HepG2 (cell line): ENCODE measurements at regions not wholly inside any gene's neighbourhood (a gene's known extent, or its start where the extent isn't known, plus 50 kb on each side); places are given as distances from the start of the nearest gene placed in this dataset.

Experiments
- ATAC-seq: fragments of 200-7000 bp; cut with Tn5 transposase; 3 replicates; pipeline ENCODE4 v1.9.1; 2020; ENCODE audit warnings: mild to moderate bottlenecking, moderate library complexity
- BruUV-seq: library from RNA; stranded (reverse); fragments of 400-500 nt; replicated peaks from 2 replicates; lab custom pipeline; 2021; lab: Mats Ljungman, UMichigan
- CTCF ChIA-PET: fragments of 300-600 bp; formaldehyde crosslinking; extraction: SDS; loops from one replicate; lab custom pipeline; 2021; ENCODE audit warnings: low total read pairs, inconsistent platforms, low intra/inter-chr PET ratio; lab: Yijun Ruan, JAX
- POLR2A ChIA-PET: fragments of 350-600 bp; sonication (Branson Sonifier 250); formaldehyde crosslinking; loops from one replicate; lab custom pipeline; 2020; ENCODE audit warnings: antibody characterized with exemption, inconsistent platforms; lab: Yijun Ruan, JAX
- DNase-seq: peaks from one replicate; pipeline ENCODE4 v3.0.0-alpha.2; 2015; ENCODE audit warnings: low spot score
- FAIRE-seq: peaks from 3 replicates; lab custom pipeline; 2011; peaks lifted over from hg19 to GRCh38; lab: Jason Lieb, UNC
- H2AFZ ChIP-seq: one replicate; pipeline ENCODE4 v1.6.1; 2011; ENCODE audit warnings: low read length, inconsistent platforms
- H3K27ac ChIP-seq: fragments of 300-600 bp; 3 replicates; pipeline ENCODE4 v1.8.0; 2011; ENCODE audit warnings: mixed run types, mild to moderate bottlenecking, mixed read lengths, low read length, inconsistent platforms; ENCODE audit not compliant: insufficient read depth; ENCODE audit errors: extremely low read length
- H3K27me3 ChIP-seq, 2 experiments: fragments of 200-600 bp in 1 of 2; 2 replicates in 1 of 2; 3 replicates in 1 of 2; pipeline versions ENCODE4 v1.6.0 to v1.8.0; 2011; ENCODE audit warnings: low read length in 2 of 2, mild to moderate bottlenecking in 2 of 2, moderate library complexity in 2 of 2, inconsistent platforms in 1 of 2; ENCODE audit not compliant: insufficient read depth in 2 of 2, control insufficient read depth in 1 of 2
- H3K36me3 ChIP-seq, 2 experiments: fragments of 200-600 bp in 1 of 2; replicated peaks in 1 of 2; 2 replicates in 1 of 2; 3 replicates in 1 of 2; pipeline versions ENCODE4 v1.5.1 to v1.8.0; 2011; ENCODE audit warnings: low read length in 2 of 2, inconsistent platforms in 1 of 2; ENCODE audit not compliant: insufficient read depth in 2 of 2, control insufficient read depth in 1 of 2
- H3K4me1 ChIP-seq: 2 replicates; pipeline ENCODE4 v1.5.1; 2012; ENCODE audit warnings: low read length, inconsistent platforms; ENCODE audit not compliant: insufficient read depth
- H3K4me2 ChIP-seq: 2 replicates; pipeline ENCODE4 v1.6.0; 2011; ENCODE audit warnings: low read depth, low read length, inconsistent platforms
- H3K4me3 ChIP-seq, 3 experiments: fragments of 200-600 bp in 1 of 3; sonication (generic), shearing (Covaris generic) in 1 of 3; replicated peaks in 1 of 3; 2 replicates each; pipeline ENCODE4 v1.5.1; 2011 to 2016; ENCODE audit warnings: low read length in 3 of 3, inconsistent platforms in 2 of 3, low read depth in 2 of 3, mild to moderate bottlenecking in 2 of 3, control low read depth in 1 of 3, mixed read lengths in 1 of 3; ENCODE audit not compliant: insufficient read depth in 1 of 3
- H3K79me2 ChIP-seq: one replicate; pipeline ENCODE4 v1.6.1; 2011; ENCODE audit warnings: low read length, inconsistent platforms; ENCODE audit not compliant: insufficient read depth
- H3K9ac ChIP-seq: 2 replicates; pipeline ENCODE4 v1.6.0; 2011; ENCODE audit warnings: mild to moderate bottlenecking, low read depth, low read length, inconsistent platforms; ENCODE audit not compliant: insufficient read depth
- H3K9me3 ChIP-seq: 2 replicates; pipeline ENCODE4 v1.5.1; 2012; ENCODE audit warnings: mild to moderate bottlenecking, low read length
- H4K20me1 ChIP-seq: 2 replicates; pipeline ENCODE4 v1.6.0; 2011; ENCODE audit warnings: inconsistent platforms, mild to moderate bottlenecking, low read length, moderate library complexity; ENCODE audit not compliant: insufficient read depth
- DNMT1 ChIP-seq: sonication (generic); formaldehyde crosslinking; IDR thresholded peaks from 2 replicates; pipeline ENCODE4 v1.5.1; 2020; ENCODE audit warnings: mild to moderate bottlenecking, missing genetic modification reagents
- FOXA1 ChIP-seq, 2 experiments: fragments of 450-650 bp in 1 of 2; sonication (generic) in 1 of 2; formaldehyde crosslinking in 1 of 2; IDR thresholded peaks; 2 replicates each; pipeline versions ENCODE4 v1.4.0 to v1.6.1; 2016 to 2020; ENCODE audit warnings: missing genetic modification reagents in 1 of 2
- GLI4 ChIP-seq: sonication (generic); formaldehyde crosslinking; IDR thresholded peaks from 2 replicates; pipeline ENCODE4 v1.5.1; 2020; ENCODE audit warnings: missing genetic modification reagents, mild to moderate bottlenecking, moderate library complexity, borderline replicate concordance
- MLLT10 ChIP-seq: sonication (generic); formaldehyde crosslinking; IDR thresholded peaks from 2 replicates; pipeline ENCODE4 v1.4.0; 2020; ENCODE audit warnings: missing genetic modification reagents
- NRL ChIP-seq: sonication (generic); formaldehyde crosslinking; IDR thresholded peaks from 2 replicates; pipeline ENCODE4 v1.5.0; 2020; ENCODE audit warnings: missing genetic modification reagents, mild to moderate bottlenecking, moderate library complexity, borderline replicate concordance
- WIZ ChIP-seq: sonication (generic); formaldehyde crosslinking; IDR thresholded peaks from 2 replicates; pipeline ENCODE4 v1.5.1; 2020; ENCODE audit warnings: mild to moderate bottlenecking, missing genetic modification reagents
- ZBTB40 ChIP-seq, 2 experiments: fragments of 450-650 bp in 1 of 2; sonication (generic) in 1 of 2; formaldehyde crosslinking in 1 of 2; IDR thresholded peaks; 2 replicates each; pipeline versions ENCODE4 v1.6.1 to v1.8.0; 2016 to 2022; ENCODE audit warnings: antibody characterized with exemption in 1 of 2, mild to moderate bottlenecking in 1 of 2, missing genetic modification reagents in 1 of 2
- ZBTB7A ChIP-seq: sonication (generic); formaldehyde crosslinking; IDR thresholded peaks from 2 replicates; pipeline ENCODE4 v1.8.0; 2022; ENCODE audit warnings: mild to moderate bottlenecking, missing genetic modification reagents
- ZHX1 ChIP-seq: sonication (generic); formaldehyde crosslinking; IDR thresholded peaks from 2 replicates; pipeline ENCODE4 v1.8.1; 2022; ENCODE audit warnings: low read depth, mild to moderate bottlenecking, missing genetic modification reagents
- ZNF619 ChIP-seq: sonication (generic); formaldehyde crosslinking; IDR thresholded peaks from 2 replicates; pipeline ENCODE4 v1.4.0; 2020; ENCODE audit warnings: mild to moderate bottlenecking, missing genetic modification reagents
- ZSCAN22 ChIP-seq: sonication (generic); formaldehyde crosslinking; IDR thresholded peaks from 2 replicates; pipeline ENCODE4 v1.4.0; 2020; ENCODE audit warnings: mild to moderate bottlenecking, missing genetic modification reagents
- WGBS: methylation state at CpG from one replicate; pipeline ENCODE4 v1.1.6; 2017; ENCODE audit warnings: low lambda C conversion rate; 5-methylcytosine and 5-hydroxymethylcytosine counted together
- in situ Hi-C: cut with HindIII; loops from 2 replicates; pipeline ENCODE4 v1.10.0; 2017; ENCODE audit warnings: low pct_unique_long_range_greater_than_20kb; ENCODE audit not compliant: extremely low pct_ligation_motif_present
- intact Hi-C: fragments of 100-400 bp; cut with micrococcal nuclease; formaldehyde crosslinking; loops from one replicate; pipeline ENCODE4 v1.10.0; 2022; ENCODE audit not compliant: unreplicated experiment
- TF ChIP-seq, protein P1 (sequence below): sonication (generic); formaldehyde crosslinking; IDR thresholded peaks from 2 replicates; pipeline ENCODE4 v1.8.1; 2023; ENCODE audit warnings: missing genetic modification reagents, inconsistent platforms, borderline replicate concordance

DNA sequence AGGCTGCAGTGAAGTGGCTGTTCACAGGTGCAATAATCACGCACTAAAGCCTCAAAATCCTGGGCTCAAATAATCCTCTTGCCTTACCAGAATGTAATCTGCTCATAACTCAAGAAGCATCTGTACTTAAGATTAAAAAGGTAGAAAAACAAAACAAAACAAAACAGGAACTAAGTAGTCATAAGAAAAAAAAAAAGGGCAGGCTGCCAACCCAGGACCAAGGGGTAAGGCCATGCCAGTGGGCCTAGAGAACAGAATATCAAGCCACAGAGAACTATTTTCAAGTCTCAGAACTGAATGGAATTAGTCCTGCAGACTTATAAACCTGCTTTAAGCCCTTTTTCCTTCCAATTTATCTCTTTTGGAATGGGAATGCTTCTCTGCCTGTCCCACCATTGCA, 64.8 kb upstream of the TBC1D3K start:
- intact Hi-C loops (no loop called here), in situ Hi-C loops (no loop called here)
- CTCF ChIA-PET, result no interaction called here
- POLR2A ChIA-PET, result no interaction called here
- 60% methylated on average over 1 of the region's 1 CpG for WGBS
- H4K20me1 ChIP-seq, result no peaks in the 10 kb centered on the region
- no peak overlapping the region for H3K4me3 ChIP-seq
- H3K27me3 ChIP-seq, result no peaks in the 10 kb centered on the region
- H3K27ac ChIP-seq, result no peak overlapping the region
- H3K36me3 ChIP-seq, result no peaks in the 10 kb centered on the region
- no peak overlapping the region for H3K9ac ChIP-seq
- no peak for ATAC-seq
- DNase-seq, result no peak
- no peak overlapping the region for H2AFZ ChIP-seq
- H3K4me1 ChIP-seq, result no peaks in the 10 kb centered on the region
- no TSS peak for BruUV-seq
- no peak for FAIRE-seq
- H3K9me3 ChIP-seq, result no peaks in the 10 kb centered on the region
- no peak overlapping the region for H3K4me2 ChIP-seq
- no peaks in the 10 kb centered on the region for H3K79me2 ChIP-seq
- TF ChIP-seq, protein P1, sequence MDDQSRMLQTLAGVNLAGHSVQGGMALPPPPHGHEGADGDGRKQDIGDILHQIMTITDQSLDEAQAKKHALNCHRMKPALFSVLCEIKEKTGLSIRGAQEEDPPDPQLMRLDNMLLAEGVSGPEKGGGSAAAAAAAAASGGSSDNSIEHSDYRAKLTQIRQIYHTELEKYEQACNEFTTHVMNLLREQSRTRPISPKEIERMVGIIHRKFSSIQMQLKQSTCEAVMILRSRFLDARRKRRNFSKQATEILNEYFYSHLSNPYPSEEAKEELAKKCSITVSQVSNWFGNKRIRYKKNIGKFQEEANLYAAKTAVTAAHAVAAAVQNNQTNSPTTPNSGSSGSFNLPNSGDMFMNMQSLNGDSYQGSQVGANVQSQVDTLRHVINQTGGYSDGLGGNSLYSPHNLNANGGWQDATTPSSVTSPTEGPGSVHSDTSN (CRISPR knock-in tag), result no peak
- no peak for TF ChIP-seq DNMT1
- no peak for TF ChIP-seq MLLT10 (CRISPR knock-in tag)
- no peak for TF ChIP-seq WIZ
- no peak for TF ChIP-seq NRL (CRISPR knock-in tag)
- TF ChIP-seq ZHX1 (CRISPR knock-in tag), result no peak
- no peak for TF ChIP-seq ZSCAN22 (CRISPR knock-in tag)
- no peak for TF ChIP-seq FOXA1 (IDR thresholded peaks at IDR 0.05)
- TF ChIP-seq FOXA1 (CRISPR knock-in tag; IDR thresholded peaks at IDR 0.05), result no peak
- TF ChIP-seq ZNF619 (CRISPR knock-in tag), result no peak
- no peak for TF ChIP-seq GLI4 (CRISPR knock-in tag)
- TF ChIP-seq ZBTB40 (IDR thresholded peaks at IDR 0.05), result no peak
- TF ChIP-seq ZBTB40 (CRISPR knock-in tag; IDR thresholded peaks at IDR 0.05), result no peak
- no peak for TF ChIP-seq ZBTB7A
